Activated T-cell treated with anti-CD3 and anti-CD28 coated beads, Interleukin-2, amount 50 U/mL, for 48 hours (primary cell): ENCODE measurements at regions not wholly inside any gene's neighbourhood (a gene's known extent, or its start where the extent isn't known, plus 50 kb on each side); places are given as distances from the start of the nearest gene placed in this dataset.

Experiments
- DNase-seq, 2 experiments: peaks; one replicate each; pipeline ENCODE4 v3.0.0-alpha.2; 2020

- peak; percentile 73 to 74 for DNase-seq
Observed at GRCh38 chr9:107172160-107172978, 110.7 kb upstream of the RAD23B start.

DNA sequence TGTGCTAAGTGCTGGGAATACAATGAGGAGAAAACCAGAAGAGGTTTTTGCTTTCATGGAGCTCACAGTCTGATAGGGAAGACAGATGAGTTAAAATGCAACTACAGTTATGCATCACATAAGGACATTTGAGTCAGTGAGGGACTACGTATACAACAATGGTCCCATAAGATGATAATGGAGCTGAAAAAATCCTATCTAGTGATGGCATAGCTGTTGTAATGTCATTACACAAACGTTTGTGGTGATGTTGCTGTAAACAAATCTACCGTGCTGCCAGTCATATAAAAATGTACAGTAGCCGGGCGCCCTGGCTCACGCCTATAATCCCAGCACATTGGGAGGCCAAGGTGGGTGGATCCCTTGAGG lies 110.1 kb upstream of the RAD23B start:
- peak in 1 of 2 experiments; percentile 20 for DNase-seq

DNA sequence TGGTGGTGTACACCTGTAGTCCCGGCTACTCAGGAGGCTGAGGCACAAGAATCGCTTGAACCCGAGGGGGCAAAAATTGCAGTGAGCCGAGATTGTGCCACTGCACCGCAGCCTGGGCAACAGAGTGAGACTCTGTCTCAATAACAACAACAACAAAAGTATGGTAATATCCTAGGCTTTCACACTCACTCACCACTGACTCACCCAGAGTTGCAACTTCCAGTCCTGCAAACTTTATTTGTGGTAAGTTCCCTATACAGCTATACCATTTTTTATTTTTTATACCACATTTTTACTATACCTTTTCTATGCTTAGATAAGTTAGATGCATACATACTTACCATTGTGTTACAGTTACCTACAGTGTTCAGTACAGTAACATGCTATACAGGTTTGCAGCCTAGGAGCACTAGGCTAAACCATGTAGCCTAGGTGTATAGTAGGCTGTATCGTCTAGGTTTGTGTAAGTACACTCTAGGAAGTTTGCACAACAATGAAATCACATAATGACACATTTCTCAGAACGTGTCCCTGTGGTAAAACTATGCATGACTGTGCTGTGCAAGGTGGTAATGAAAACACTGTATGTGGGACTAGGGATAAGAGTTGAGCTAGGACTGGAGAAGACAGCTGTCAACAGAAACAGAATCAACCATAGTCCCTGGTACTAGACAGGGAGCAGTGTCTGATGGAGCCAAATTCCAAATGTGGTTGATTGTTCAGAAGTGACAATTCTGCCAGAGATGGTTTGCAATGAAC lies 109.5 kb upstream of the RAD23B start:
- DNase-seq: no peak

DNA sequence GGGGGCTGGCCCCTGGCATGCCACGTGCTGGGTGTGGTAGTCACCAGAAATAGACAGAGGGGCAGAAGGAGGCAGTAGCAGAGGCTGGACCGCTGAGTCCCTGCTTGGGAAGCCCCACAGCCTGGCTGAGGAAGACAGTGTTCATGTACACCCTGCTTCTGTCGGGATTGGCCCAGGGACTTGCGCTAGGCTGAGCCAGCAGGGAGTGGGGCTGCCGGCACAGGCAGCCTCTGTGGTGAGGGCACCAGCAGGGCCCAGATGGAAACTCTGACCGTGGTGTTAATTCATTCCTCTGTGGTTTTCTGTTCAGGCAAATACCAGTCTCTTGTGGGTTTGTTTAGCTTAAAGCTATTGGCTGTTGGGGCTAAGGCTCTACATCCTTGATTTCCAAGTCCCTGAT lies 108.6 kb upstream of the RAD23B start:
- peak; percentile 22 to 27 for DNase-seq

GRCh38 chr9:107175041-107175440 lies 108.0 kb upstream of the RAD23B start:
- no peak for DNase-seq

- no peak for DNase-seq
Observed at GRCh38 chr9:107175816-107176435, 107.2 kb upstream of the RAD23B start.

DNA sequence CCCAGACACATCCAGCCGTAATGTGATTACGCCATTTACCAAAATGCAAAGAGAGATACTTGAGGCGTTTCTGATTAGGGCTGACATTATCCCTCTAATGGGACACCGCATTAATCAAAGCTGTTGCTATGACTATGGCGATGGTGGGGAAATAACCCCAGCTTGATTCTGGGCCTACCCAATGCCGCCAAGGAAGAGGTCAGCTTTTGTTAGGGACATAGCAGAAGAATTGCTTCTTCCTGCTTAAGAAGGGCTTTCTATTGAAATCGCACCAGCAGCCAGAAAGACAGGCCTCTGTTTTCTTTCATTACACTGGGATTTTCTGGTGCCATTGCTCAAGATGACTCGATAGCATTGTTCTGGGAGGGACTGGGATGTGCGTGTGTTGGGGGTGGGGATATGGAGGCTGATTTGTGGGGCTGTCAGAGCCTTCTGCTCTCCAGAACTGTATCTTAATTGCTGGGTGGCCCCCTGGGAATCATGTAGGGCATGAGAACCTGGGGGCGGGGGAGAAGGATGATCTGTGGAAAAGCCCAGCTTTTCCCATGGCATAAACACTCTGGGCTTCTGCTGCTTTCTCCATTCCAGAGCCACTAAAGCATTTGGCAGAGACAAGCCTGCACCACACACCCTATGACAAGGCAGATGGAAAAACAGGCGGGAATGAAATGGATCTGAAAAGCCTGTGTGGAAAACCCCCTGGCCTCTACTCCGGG lies 106.5 kb upstream of the RAD23B start:
- DNase-seq: no peak

DNA sequence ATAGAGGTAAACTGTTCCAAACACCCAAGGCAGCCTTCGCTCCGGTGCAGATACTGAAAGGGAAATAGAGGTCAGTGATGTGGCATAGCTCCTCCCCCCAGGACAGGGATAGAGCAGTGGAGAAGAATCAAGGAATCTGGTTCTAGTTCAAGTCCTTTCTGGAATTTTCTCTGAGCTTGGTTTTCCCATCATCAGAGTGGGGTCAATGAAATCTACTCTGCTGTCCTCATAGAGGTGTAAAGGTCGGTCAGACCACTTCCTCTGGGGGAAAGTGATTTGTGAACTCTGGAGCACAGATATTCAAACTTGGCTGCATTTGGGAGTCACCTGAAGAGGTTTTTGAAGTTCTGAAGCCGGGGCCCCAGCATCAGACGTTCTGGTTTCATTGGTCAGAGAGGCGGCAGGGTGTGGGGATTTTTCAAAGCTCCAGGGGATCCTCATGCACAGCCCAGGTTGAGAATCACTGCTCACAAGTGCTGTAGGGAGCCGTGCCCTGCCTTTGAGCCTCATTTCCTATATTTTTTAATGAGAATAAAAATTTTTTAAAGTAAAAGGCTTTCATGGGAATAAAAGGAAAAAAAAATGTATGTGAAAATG lies 105.7 kb upstream of the RAD23B start:
- DNase-seq: no peak

DNA sequence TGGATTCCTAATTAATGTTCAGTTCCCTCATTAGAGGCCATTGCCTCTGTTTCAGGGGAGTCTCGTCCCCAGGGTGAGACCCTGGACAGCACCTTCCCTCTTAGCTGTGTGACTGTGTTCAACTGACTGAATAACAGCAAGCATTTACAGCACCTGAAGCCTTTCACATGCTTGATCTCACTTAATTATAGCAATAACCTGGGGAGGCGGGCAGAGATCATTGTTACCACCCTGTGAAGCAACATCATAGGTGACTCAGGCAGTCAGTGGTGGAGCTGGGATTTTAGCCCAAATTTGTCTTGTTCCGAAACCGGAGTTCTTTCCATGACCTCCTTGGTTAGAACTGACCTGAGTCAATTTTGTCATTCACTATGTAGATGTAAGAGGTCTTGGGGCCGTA lies 105.2 kb upstream of the RAD23B start:
- no peak for DNase-seq

DNA sequence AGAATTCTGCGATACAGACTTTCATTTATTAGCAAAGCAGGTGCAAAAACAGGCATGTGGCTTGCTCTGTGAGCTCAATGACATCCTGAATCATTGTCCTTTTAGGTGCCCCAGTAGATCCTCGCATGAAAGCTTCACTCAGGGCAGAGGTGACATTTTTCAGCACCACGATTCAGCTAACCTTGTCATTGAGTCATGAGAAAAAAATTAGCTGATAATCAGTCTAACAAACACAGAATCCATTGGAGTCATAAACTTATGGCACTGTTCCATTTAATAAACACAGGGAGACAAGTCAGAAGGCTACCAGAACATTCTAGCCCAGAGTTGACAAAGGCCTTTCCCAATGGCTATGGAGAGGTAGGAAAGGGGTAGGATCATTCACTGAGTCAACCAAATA lies 104.8 kb upstream of the RAD23B start:
- DNase-seq: no peak

DNA sequence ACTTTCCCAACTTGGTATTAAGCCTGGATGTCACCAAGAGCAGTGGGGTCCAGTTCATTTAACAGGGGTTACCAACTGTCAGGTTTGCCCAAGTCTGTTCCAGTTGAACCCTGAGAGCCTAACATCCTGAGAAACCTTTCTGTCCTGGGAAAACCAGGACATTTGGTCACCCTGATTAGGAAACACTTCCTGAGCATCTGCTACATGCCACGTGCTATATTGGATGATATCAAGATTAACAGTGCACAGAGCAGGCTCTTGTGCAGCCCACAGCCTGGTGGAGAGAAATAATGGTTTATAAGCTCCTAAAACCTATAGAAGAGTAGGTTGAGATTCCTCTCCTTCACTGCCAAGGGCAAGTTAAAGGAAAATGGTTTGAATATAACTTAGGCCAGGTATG lies 102.9 kb upstream of the RAD23B start:
- no peak for DNase-seq

- DNase-seq: no peak
Observed at GRCh38 chr9:107183176-107183575, 99.9 kb upstream of the RAD23B start.

DNA sequence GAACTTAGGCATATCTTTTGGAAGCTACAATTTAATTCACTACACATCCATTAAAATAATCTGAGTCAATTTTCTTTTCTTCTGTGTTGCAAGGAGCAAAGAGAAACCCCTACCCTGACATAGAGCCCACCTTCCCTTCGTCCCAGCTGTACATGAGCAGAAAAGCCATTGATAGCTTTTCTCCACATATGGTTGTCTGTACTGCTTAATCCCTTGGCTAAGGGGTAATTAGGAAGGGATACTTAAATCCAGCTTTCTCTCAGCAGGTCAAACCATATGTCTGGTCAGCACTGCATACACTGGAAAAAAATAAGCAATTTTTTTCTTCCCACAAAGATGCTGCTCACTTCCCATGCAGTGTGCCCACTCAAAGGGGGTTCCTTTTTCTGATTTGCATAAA lies 94.7 kb upstream of the RAD23B start:
- DNase-seq: no peak

- DNase-seq: no peak
Observed at GRCh38 chr9:107190061-107190935, 92.8 kb upstream of the RAD23B start.

DNA sequence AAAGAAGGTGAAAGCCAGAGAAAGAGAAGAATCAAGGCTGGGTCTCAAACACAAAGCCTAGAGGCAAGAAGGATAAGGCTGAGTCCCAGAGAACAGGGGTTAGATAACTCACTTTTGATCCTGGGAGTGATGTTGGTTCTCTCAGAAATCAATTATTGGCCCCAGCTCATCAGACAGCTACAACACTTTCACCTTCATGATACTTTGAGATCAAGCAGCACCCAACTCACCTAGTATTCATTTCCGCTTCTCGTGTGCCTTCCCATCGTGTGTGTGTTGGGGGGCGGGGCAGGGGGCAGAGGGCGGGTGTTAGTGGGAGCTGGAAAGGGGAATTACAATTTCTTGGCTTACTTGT lies 92.2 kb upstream of the RAD23B start:
- DNase-seq: no peak

DNA sequence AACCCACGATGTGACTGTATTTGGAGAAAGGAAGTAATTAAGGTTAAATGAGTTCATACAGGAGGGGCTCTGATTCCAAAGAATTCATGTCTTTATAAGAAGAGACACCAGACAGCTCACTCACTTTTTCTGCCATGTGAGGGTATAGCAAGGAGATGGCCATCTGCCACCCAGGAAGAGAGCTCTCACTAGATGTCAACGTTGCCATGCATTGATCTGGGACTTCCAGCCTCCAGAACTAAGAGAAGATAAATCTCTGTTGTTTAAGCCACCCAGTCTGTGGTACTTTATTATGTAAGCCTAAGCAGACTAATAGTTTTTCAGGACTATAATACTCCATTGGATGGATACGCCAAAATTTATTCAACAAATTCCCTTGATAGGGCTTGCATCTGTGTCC lies 89.8 kb upstream of the RAD23B start:
- no peak for DNase-seq

GRCh38 chr9:107198718-107199117 lies 84.4 kb upstream of the RAD23B start:
- no peak for DNase-seq

- no peak for DNase-seq
Observed at GRCh38 chr9:107208121-107208520, 75.0 kb upstream of the RAD23B start.

GRCh38 chr9:107210775-107211174 lies 72.3 kb upstream of the RAD23B start:
- DNase-seq: no peak

DNA sequence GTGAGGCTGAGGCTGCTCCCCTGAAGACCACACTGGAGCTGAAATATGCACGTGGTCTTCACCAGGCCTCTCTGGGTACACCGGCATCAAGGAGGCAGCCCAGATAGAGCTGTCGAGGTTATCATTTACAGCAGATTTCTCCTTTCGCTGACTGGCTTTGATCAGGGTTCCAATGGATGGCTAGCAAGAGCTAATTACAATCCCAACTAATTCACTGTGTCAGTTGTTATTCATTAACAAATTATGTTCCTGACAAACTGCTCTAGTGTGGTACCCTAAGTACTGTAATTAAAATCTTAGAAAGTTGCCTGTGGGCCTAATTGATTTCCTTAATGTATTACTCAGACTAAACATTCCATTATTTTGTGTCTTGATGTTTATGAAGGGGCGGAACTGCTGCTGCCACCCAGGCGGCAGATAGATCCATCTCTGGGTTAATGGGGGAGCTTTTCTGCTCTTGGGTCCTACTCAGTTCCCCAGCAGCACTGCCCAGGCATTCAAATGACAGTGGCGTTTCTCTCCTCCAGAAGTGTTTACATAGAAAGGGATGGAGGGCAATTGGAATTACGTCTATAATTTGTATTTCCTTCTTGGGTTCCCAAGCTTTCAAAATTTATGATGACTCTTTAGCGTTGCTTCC lies 71.7 kb upstream of the RAD23B start:
- no peak for DNase-seq

GRCh38 chr9:107212613-107213012 lies 70.5 kb upstream of the RAD23B start:
- DNase-seq: no peak
